HCT116 (cell line): ENCODE measurements at regions not wholly inside any gene's neighbourhood (a gene's known extent, or its start where the extent isn't known, plus 50 kb on each side); places are given as distances from the start of the nearest gene placed in this dataset.

Experiments used
- ATAC-seq: fragments of 200-7000 bp; cut with Tn5 transposase; 2 replicates; pipeline ENCODE4 v1.9.1; 2020; ENCODE audit warnings: mild to moderate bottlenecking, moderate library complexity
- BruUV-seq: library from RNA; stranded (reverse); fragments of 400-500 nt; replicated peaks from 2 replicates; lab custom pipeline; 2021; lab: Mats Ljungman, UMichigan
- CTCF ChIA-PET: fragments of 300-600 bp; sonication (Branson Sonifier 250); formaldehyde crosslinking; loops from one replicate; lab custom pipeline; 2021; ENCODE audit warnings: antibody characterized with exemption; lab: Charles Lee
- POLR2A ChIA-PET: fragments of 300-600, 350-600 bp; sonication (Branson Sonifier 250); formaldehyde crosslinking; loops from one replicate; lab custom pipeline; 2021; ENCODE audit warnings: antibody characterized with exemption; lab: Charles Lee
- RAD21 ChIA-PET, 2 experiments: fragments of 300-600 bp; sonication (Branson Sonifier 250); formaldehyde crosslinking; loops; one replicate each; lab custom pipeline; 2023; ENCODE audit warnings: low total read pairs in 2 of 2; ENCODE audit not compliant: uncharacterized antibody in 2 of 2, unreplicated experiment in 2 of 2, low non-redundant PET in 1 of 2; lab: Charles Lee
- DNase-seq: peaks from one replicate; pipeline ENCODE4 v3.0.0-alpha.2; 2010; ENCODE audit warnings: low read depth, low spot score
- H2AFZ ChIP-seq: fragments of 200-600 bp; shearing (Covaris generic), sonication (generic); 2 replicates; pipeline ENCODE4 v1.6.1; 2017; ENCODE audit warnings: low read depth, mixed run types, mixed read lengths, antibody characterized with exemption, low read length; ENCODE audit not compliant: poor library complexity, severe bottlenecking
- H3K27ac ChIP-seq: 2 replicates; pipeline ENCODE4 v1.5.1; 2012; ENCODE audit warnings: low read depth, low read length
- H3K27me3 ChIP-seq: fragments of 200-600 bp; sonication (generic); 2 replicates; pipeline ENCODE4 v1.6.1; 2016; ENCODE audit warnings: mixed run types, low read length, mixed read lengths; ENCODE audit not compliant: insufficient read depth
- H3K36me3 ChIP-seq, 2 experiments: fragments of 200-500 bp in 1 of 2; fragments of 200-600 bp in 1 of 2; sonication (Bioruptor generic) in 1 of 2; sonication (generic) in 1 of 2; 2 replicates each; pipeline versions ENCODE4 v1.5.1 to v1.6.1; 2014 to 2016; ENCODE audit warnings: low read length in 2 of 2, inconsistent platforms in 1 of 2, mixed read lengths in 1 of 2, mixed run types in 1 of 2; ENCODE audit not compliant: insufficient read depth in 2 of 2, control insufficient read depth in 1 of 2
- H3K4me1 ChIP-seq, 2 experiments: fragments of 200-600 bp in 1 of 2; sonication (generic) in 1 of 2; 2 replicates each; pipeline versions ENCODE4 v1.5.1 to v1.6.1; 2012 to 2017; ENCODE audit warnings: low read length in 2 of 2, inconsistent platforms in 1 of 2, mild to moderate bottlenecking in 1 of 2, mixed read lengths in 1 of 2, mixed run types in 1 of 2, moderate library complexity in 1 of 2; ENCODE audit not compliant: insufficient read depth in 2 of 2, control insufficient read depth in 1 of 2
- H3K4me2 ChIP-seq: fragments of 200-600 bp; sonication (generic); 2 replicates; pipeline ENCODE4 v1.6.1; 2017; ENCODE audit warnings: mixed run types, low read length, mixed read lengths
- H3K4me3 ChIP-seq, 2 experiments: fragments of 200-600 bp in 1 of 2; sonication (generic) in 1 of 2; replicated peaks in 1 of 2; 2 replicates each; pipeline ENCODE4 v1.5.1; 2011 to 2016; ENCODE audit warnings: low read length in 2 of 2, control low read depth in 1 of 2, low read depth in 1 of 2, mild to moderate bottlenecking in 1 of 2, mixed read lengths in 1 of 2, mixed run types in 1 of 2
- H3K79me2 ChIP-seq: fragments of 200-600 bp; sonication (generic); 2 replicates; pipeline ENCODE4 v1.6.1; 2017; ENCODE audit warnings: mild to moderate bottlenecking, mixed run types, low read length, moderate library complexity, mixed read lengths; ENCODE audit not compliant: insufficient read depth
- H3K9ac ChIP-seq: fragments of 200-600 bp; sonication (generic); 2 replicates; pipeline ENCODE4 v1.6.1; 2016; ENCODE audit warnings: low read length, mixed read lengths
- H3K9me2 ChIP-seq: fragments of 200-600 bp; sonication (generic), shearing (Covaris generic); 2 replicates; pipeline ENCODE4 v1.6.1; 2017; ENCODE audit warnings: mixed run types, mild to moderate bottlenecking, moderate library complexity; ENCODE audit not compliant: insufficient read depth
- H3K9me3 ChIP-seq, 2 experiments: fragments of 200-500 bp in 1 of 2; fragments of 200-600 bp in 1 of 2; sonication (Bioruptor generic) in 1 of 2; sonication (generic) in 1 of 2; 2 replicates each; pipeline ENCODE4 v1.6.1; 2014 to 2017; ENCODE audit warnings: low read length in 2 of 2, mixed read lengths in 2 of 2, inconsistent platforms in 1 of 2, low read depth in 1 of 2, mild to moderate bottlenecking in 1 of 2, mixed run types in 1 of 2, moderate library complexity in 1 of 2; ENCODE audit not compliant: control insufficient read depth in 1 of 2, insufficient read depth in 1 of 2
- H4K20me1 ChIP-seq: fragments of 200-600 bp; sonication (generic), shearing (Covaris generic); 2 replicates; pipeline ENCODE4 v1.6.1; 2017; ENCODE audit warnings: mixed run types, mild to moderate bottlenecking, moderate library complexity; ENCODE audit not compliant: insufficient read depth
- CBX3 ChIP-seq: IDR thresholded peaks from 2 replicates; pipeline ENCODE4 v1.6.1; 2012; ENCODE audit warnings: low read depth
- EGR1 ChIP-seq: IDR thresholded peaks from 2 replicates; pipeline ENCODE4 v1.6.1; 2012; ENCODE audit warnings: low read depth
- EZH2 ChIP-seq: fragments of 200-600 bp; sonication (generic); IDR thresholded peaks from 2 replicates; pipeline ENCODE4 v1.6.1; 2017; ENCODE audit warnings: antibody characterized with exemption, mixed run types
- EZH2phosphoT487 ChIP-seq: fragments of 200-600 bp; IDR thresholded peaks from 2 replicates; pipeline ENCODE4 v1.6.1; 2018; ENCODE audit warnings: antibody characterized with exemption, borderline replicate concordance
- POLR2A ChIP-seq: IDR thresholded peaks from 2 replicates; pipeline ENCODE4 v1.7.0; 2011; ENCODE audit warnings: borderline replicate concordance; ENCODE audit not compliant: insufficient read depth, insufficient read length; ENCODE audit errors: extremely low read depth
- POLR2AphosphoS5 ChIP-seq: IDR thresholded peaks from 2 replicates; pipeline ENCODE4 v1.6.1; 2011; ENCODE audit warnings: mild to moderate bottlenecking, low read depth, low read length, moderate library complexity
- SP1 ChIP-seq: IDR thresholded peaks from 2 replicates; pipeline ENCODE4 v1.6.1; 2012; ENCODE audit warnings: low read depth
- intact Hi-C: fragments of 100-400 bp; cut with micrococcal nuclease; formaldehyde crosslinking; loops from 2 replicates; pipeline ENCODE4 v1.10.0; 2022

GRCh38 chr2:215659650-215660049 lies 223.8 kb upstream of the FN1 start:
- ATAC-seq (no peak), DNase-seq (no peak)
- Histone ChIP-seq H3K4me3 (no peak overlapping the region), H3K4me2 (no peak overlapping the region), H4K20me1 (no peaks in the 10 kb centered on the region), H3K27me3 (no peaks in the 10 kb centered on the region), H3K27ac (no peak overlapping the region), H3K9me2 (no peaks in the 10 kb centered on the region), H3K9me3 (no peaks in the 10 kb centered on the region), H3K79me2 (no peaks in the 10 kb centered on the region), H3K4me1 (peaks cover 0 to 2% of the 10 kb centered on the region in 2 experiments; a peak in 2 of 4 replicates), H3K9ac (no peak overlapping the region), H2AFZ (no peak overlapping the region), H3K36me3 (no peaks in the 10 kb centered on the region)
- no TSS peak for BruUV-seq
- ChIA-PET RAD21 (no interaction called here), CTCF (no interaction called here), POLR2A (no interaction called here)
- TF ChIP-seq POLR2A (no peak), POLR2AphosphoS5 (no peak), EZH2 (no peak), EZH2phosphoT487 (no peak)
- intact Hi-C loops: no loop called here

DNA sequence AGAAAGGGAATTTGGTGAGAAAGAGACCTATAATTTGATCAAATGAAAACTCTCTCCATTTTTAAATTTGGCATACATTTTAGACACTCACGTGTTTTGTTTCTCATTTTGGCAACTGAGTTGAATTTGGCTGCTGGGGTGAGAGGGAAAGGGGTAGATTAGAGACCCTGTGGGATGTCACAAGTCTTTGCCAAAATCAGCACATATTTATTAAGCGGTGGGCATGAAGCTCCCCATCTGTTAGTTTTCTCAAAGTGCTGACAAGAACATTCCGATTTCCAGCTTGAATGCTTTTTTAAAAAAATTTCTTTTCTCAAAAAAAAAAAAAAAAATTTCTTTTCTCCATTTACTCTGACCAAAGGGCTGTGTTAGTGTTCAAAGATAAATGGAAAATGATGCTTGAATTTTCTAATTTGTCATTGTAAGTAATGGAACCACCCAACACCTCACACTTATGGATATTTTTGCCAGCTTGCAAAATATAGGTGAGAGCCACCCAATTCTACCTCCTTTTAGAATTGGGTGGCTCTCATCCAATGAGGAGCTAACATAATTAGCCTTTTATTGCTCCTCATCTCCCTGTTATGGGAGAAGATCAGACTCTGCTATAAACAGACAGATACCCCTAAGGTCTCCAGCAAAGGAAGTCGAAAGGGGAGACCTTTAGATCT lies 222.9 kb upstream of the FN1 start:
- ChIA-PET POLR2A (no interaction called here), RAD21 (no interaction called here), CTCF (no interaction called here)
- Histone ChIP-seq H3K27ac (no peak overlapping the region), H3K9me2 (no peaks in the 10 kb centered on the region), H3K9me3 (no peaks in the 10 kb centered on the region), H3K79me2 (no peaks in the 10 kb centered on the region), H3K4me2 (no peak overlapping the region), H3K27me3 (no peaks in the 10 kb centered on the region), H3K9ac (no peak overlapping the region), H3K4me3 (no peak overlapping the region), H2AFZ (no peak overlapping the region), H3K36me3 (no peaks in the 10 kb centered on the region), H3K4me1 (no peaks in the 10 kb centered on the region), H4K20me1 (no peaks in the 10 kb centered on the region)
- intact Hi-C loops: no loop called here
- ATAC-seq: no peak
- TF ChIP-seq EZH2 (no peak), EZH2phosphoT487 (no peak), SP1 (no peak), CBX3 (no peak), EGR1 (no peak)
- BruUV-seq: no TSS peak
- DNase-seq: no peak
